GM10266 (cell line): ENCODE measurements at regions not wholly inside any gene's neighbourhood (a gene's known extent, or its start where the extent isn't known, plus 50 kb on each side); places are given as distances from the start of the nearest gene placed in this dataset.

Experiments
- DNase-seq: peaks from one replicate; pipeline ENCODE4 v3.0.0; 2012; ENCODE audit errors: extremely low spot score
- CTCF ChIP-seq: IDR thresholded peaks from 2 replicates; pipeline ENCODE4 v1.5.1; 2012; ENCODE audit warnings: mild to moderate bottlenecking, low read depth; ENCODE audit not compliant: control insufficient read depth, insufficient read depth; ENCODE audit errors: missing control alignments

GRCh38 chr4:32831104-32831503 is 2110.9 kb downstream of the PCDH7 start:
- no peak for DNase-seq
- no peak for TF ChIP-seq CTCF

- TF ChIP-seq CTCF, result no peak
- no peak for DNase-seq
These were observed 2120.5 kb downstream of the PCDH7 start for GRCh38 chr4:32840461-32841189.

GRCh38 chr4:32841217-32841616 is 2121.0 kb downstream of the PCDH7 start:
- no peak for TF ChIP-seq CTCF
- no peak for DNase-seq

GRCh38 chr4:32847461-32847860 is 2127.3 kb downstream of the PCDH7 start:
- no peak for DNase-seq

GRCh38 chr4:32855622-32856021 is 2135.5 kb downstream of the PCDH7 start:
- no peak for DNase-seq
- no peak for TF ChIP-seq CTCF

More at GRCh38 chr4:32847461-32847860, 2127.3 kb downstream of the PCDH7 start:
- TF ChIP-seq CTCF, result no peak

GRCh38 chr4:32858361-32858760 is 2138.2 kb downstream of the PCDH7 start:
- TF ChIP-seq CTCF, result no peak
- no peak for DNase-seq

- no peak for TF ChIP-seq CTCF
- no peak for DNase-seq
These were observed 2138.8 kb downstream of the PCDH7 start for GRCh38 chr4:32858971-32859370.
